K562 (cell line): ENCODE measurements at regions not wholly inside any gene's neighbourhood (a gene's known extent, or its start where the extent isn't known, plus 50 kb on each side); places are given as distances from the start of the nearest gene placed in this dataset.

ENCODE experiments used
- CTCF ChIP-seq, 3 experiments: IDR thresholded peaks in 2 of 3; conservative IDR thresholded peaks in 1 of 3; 2 replicates each; pipeline ENCODE4 v1.5.1; 2011 to 2012; ENCODE audit warnings: low read length in 3 of 3, mild to moderate bottlenecking in 3 of 3, control low read depth in 2 of 3, improper control_type of control experiment in 1 of 3, inconsistent platforms in 1 of 3, low read depth in 1 of 3, mixed read lengths in 1 of 3, moderate library complexity in 1 of 3; ENCODE audit not compliant: insufficient read depth in 2 of 3
- GATA2 ChIP-seq: sonication (generic); formaldehyde crosslinking; IDR thresholded peaks from 2 replicates; pipeline ENCODE4 v1.4.0; 2020; ENCODE audit warnings: mild to moderate bottlenecking, missing genetic modification reagents
- SIN3A ChIP-seq, 2 experiments: fragments of 150-350 bp in 1 of 2; IDR thresholded peaks; 2 replicates each; pipeline ENCODE4 v1.6.1; 2011 to 2016; ENCODE audit warnings: borderline replicate concordance in 2 of 2, low read depth in 2 of 2, low read length in 2 of 2, mild to moderate bottlenecking in 2 of 2, moderate library complexity in 2 of 2; ENCODE audit not compliant: control insufficient read depth in 1 of 2
- TF ChIP-seq, protein P1 (sequence below), 2 experiments: IDR thresholded peaks in 1 of 2; conservative IDR thresholded peaks in 1 of 2; 2 replicates each; pipeline ENCODE4 v1.6.1; 2016; ENCODE audit warnings: low read depth in 2 of 2, mild to moderate bottlenecking in 1 of 2, missing compliant biosample characterization in 1 of 2, missing genetic modification characterization in 1 of 2, moderate library complexity in 1 of 2

GRCh38 chr6:166252601-166253000, 55.6 kb downstream of the PRR18 start:
- no peak for TF ChIP-seq SIN3A (IDR thresholded peaks at IDR 0.05; ENCODE audit: borderline replicate concordance in 2 of 2, control insufficient read depth in 1 of 2, low read depth in 2 of 2, low read length in 2 of 2)
- TF ChIP-seq, protein P1, sequence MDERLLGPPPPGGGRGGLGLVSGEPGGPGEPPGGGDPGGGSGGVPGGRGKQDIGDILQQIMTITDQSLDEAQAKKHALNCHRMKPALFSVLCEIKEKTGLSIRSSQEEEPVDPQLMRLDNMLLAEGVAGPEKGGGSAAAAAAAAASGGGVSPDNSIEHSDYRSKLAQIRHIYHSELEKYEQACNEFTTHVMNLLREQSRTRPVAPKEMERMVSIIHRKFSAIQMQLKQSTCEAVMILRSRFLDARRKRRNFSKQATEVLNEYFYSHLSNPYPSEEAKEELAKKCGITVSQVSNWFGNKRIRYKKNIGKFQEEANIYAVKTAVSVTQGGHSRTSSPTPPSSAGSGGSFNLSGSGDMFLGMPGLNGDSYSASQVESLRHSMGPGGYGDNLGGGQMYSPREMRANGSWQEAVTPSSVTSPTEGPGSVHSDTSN (CRISPR knock-in tag; IDR thresholded peaks at IDR 0.05; ENCODE audit: low read depth), result no peak
- TF ChIP-seq, protein P1 (tag; conservative IDR thresholded peaks at IDR 0.05; ENCODE audit: low read depth), result no peak
- no peak for TF ChIP-seq GATA2 (CRISPR knock-in tag)
- no peak for TF ChIP-seq CTCF (IDR thresholded peaks at IDR 0.05 in 2 of 3, conservative IDR thresholded peaks at IDR 0.05 in 1 of 3; ENCODE audit: insufficient read depth in 2 of 3, low read depth in 1 of 3, low read length in 3 of 3)
